PC-3 (cell line): ENCODE measurements at regions not wholly inside any gene's neighbourhood (a gene's known extent, or its start where the extent isn't known, plus 50 kb on each side); places are given as distances from the start of the nearest gene placed in this dataset.

Source experiments
- ATAC-seq: fragments of 200-7000 bp; cut with Tn5 transposase; 2 replicates; pipeline ENCODE4 v1.9.1; 2020; ENCODE audit warnings: mild to moderate bottlenecking, moderate library complexity
- BruUV-seq: library from RNA; stranded (reverse); fragments of 400-500 nt; replicated peaks from 2 replicates; lab custom pipeline; 2021; lab: Mats Ljungman, UMichigan
- CTCF ChIA-PET: fragments of 300-600 bp; sonication (Branson Sonifier 250); formaldehyde crosslinking; loops from one replicate; lab custom pipeline; 2022; ENCODE audit warnings: antibody characterized with exemption; lab: Charles Lee
- POLR2A ChIA-PET: fragments of 300-600 bp; sonication (Branson Sonifier 250); formaldehyde crosslinking; loops from one replicate; lab custom pipeline; 2022; ENCODE audit warnings: antibody characterized with exemption; ENCODE audit not compliant: unreplicated experiment; lab: Charles Lee
- DNase-seq: peaks from one replicate; pipeline ENCODE4 v3.0.0-alpha.2; 2015
- H2AFZ ChIP-seq: fragments of 300-600 bp; sonication (generic); 2 replicates; pipeline ENCODE4 v1.6.0; 2016; ENCODE audit warnings: antibody characterized with exemption, low read length
- H3F3A ChIP-seq: fragments of 300-600 bp; sonication (generic); one replicate; pipeline ENCODE4 v1.6.0; 2017; ENCODE audit warnings: antibody characterized with exemption, low read length, control low read depth, mild to moderate bottlenecking; ENCODE audit not compliant: unreplicated experiment
- H3K27ac ChIP-seq: fragments of 300-600 bp; sonication (generic); 2 replicates; pipeline ENCODE4 v1.5.1; 2016; ENCODE audit warnings: mild to moderate bottlenecking, low read length
- H3K27me3 ChIP-seq: fragments of 300-600 bp; sonication (generic); 2 replicates; pipeline ENCODE4 v1.6.1; 2016; ENCODE audit warnings: low read length, mixed read lengths
- H3K36me3 ChIP-seq: fragments of 300-600 bp; sonication (generic); 2 replicates; pipeline ENCODE4 v1.6.1; 2016; ENCODE audit warnings: low read depth, mixed run types, low read length, mixed read lengths
- H3K4me1 ChIP-seq: fragments of 300-600 bp; sonication (generic); 2 replicates; pipeline ENCODE4 v1.5.1; 2016; ENCODE audit warnings: low read length; ENCODE audit not compliant: insufficient read depth
- H3K4me2 ChIP-seq: fragments of 300-600 bp; sonication (generic); 2 replicates; pipeline ENCODE4 v1.6.0; 2016; ENCODE audit warnings: low read length
- H3K4me3 ChIP-seq: fragments of 300-600 bp; sonication (generic); 2 replicates; pipeline ENCODE4 v1.5.1; 2016; ENCODE audit warnings: mild to moderate bottlenecking, low read length, mixed read lengths
- H3K79me2 ChIP-seq: fragments of 300-600 bp; sonication (generic); 2 replicates; pipeline ENCODE4 v1.6.1; 2017; ENCODE audit warnings: low read length, mixed read lengths
- H3K9ac ChIP-seq: fragments of 300-600 bp; sonication (generic); 2 replicates; pipeline ENCODE4 v1.6.0; 2016; ENCODE audit warnings: mild to moderate bottlenecking, low read length
- H3K9me2 ChIP-seq: fragments of 300-600 bp; sonication (generic); replicated peaks from 2 replicates; pipeline ENCODE4 v1.6.1; 2016; ENCODE audit warnings: mixed run types, low read length, mixed read lengths
- H3K9me3 ChIP-seq: fragments of 300-600 bp; sonication (generic); 2 replicates; pipeline ENCODE4 v1.6.1; 2016; ENCODE audit warnings: low read length, mixed read lengths
- H4K20me1 ChIP-seq: fragments of 300-600 bp; sonication (generic); 2 replicates; pipeline ENCODE4 v1.6.1; 2016; ENCODE audit warnings: low read length, mixed read lengths
- CTCF ChIP-seq: fragments of 300-600 bp; sonication (generic); conservative IDR thresholded peaks from 2 replicates; pipeline ENCODE4 v1.5.1; 2017; ENCODE audit warnings: antibody characterized with exemption, low read depth, mild to moderate bottlenecking, low read length
- EZH2 ChIP-seq: fragments of 300-600 bp; sonication (generic); IDR thresholded peaks from one replicate; pipeline ENCODE4 v1.6.1; 2017; ENCODE audit warnings: antibody characterized with exemption, mild to moderate bottlenecking, low read length; ENCODE audit not compliant: unreplicated experiment
- EZH2phosphoT487 ChIP-seq: fragments of 300-600 bp; sonication (generic); IDR thresholded peaks from 2 replicates; pipeline ENCODE4 v1.6.1; 2018; ENCODE audit warnings: mild to moderate bottlenecking, antibody characterized with exemption, low read length, borderline replicate concordance
- intact Hi-C: fragments of 100-400 bp; cut with micrococcal nuclease; formaldehyde crosslinking; loops from 2 replicates; pipeline ENCODE4 v1.9.0; 2023

DNA sequence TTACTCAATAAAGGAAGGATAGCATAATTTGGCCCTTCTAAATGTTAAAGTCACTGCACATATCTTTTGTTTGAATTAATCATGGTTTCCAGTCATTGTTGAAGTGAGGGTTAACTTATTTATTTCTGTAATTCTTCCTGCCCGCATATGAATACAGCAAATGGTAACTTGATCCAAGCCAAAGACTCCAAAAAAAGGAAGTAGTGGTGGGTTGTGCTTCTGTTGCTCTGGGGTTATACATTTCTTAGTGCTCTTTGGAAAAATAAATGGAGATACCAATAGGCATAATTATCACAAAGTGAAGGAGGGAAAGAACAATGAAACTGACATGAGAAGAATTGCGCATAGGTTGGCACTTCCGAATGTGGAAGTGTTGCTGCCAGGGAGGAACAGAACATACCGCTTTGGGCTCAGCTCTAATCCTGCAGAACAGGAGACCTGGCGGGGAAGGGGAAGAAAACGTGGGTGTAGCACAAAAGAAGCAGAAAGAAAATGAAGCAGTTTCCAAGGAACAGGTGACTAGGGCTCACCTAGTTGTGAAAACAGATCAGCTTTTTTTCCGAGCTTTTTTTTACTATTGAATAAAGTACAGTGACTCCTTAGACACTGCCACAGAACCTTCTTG lies 69.7 kb upstream of the TAF11L2 start:
- Histone ChIP-seq H3K4me1 (no peaks in the 10 kb centered on the region), H3K9me3 (no peaks in the 10 kb centered on the region), H3K36me3 (no peaks in the 10 kb centered on the region), H3K9ac (no peak overlapping the region), H3K9me2 (no peaks in the 10 kb centered on the region), H3K27ac (no peak overlapping the region), H3F3A (no peaks in the 10 kb centered on the region), H4K20me1 (no peaks in the 10 kb centered on the region), H2AFZ (no peak overlapping the region), H3K4me3 (no peak overlapping the region), H3K27me3 (no peaks in the 10 kb centered on the region), H3K79me2 (no peaks in the 10 kb centered on the region), H3K4me2 (no peak overlapping the region)
- TF ChIP-seq EZH2phosphoT487 (no peak), CTCF (no peak), EZH2 (no peak)
- DNase-seq, result no peak
- BruUV-seq, result no TSS peak
- ATAC-seq, result no peak
- ChIA-PET POLR2A (no interaction called here), CTCF (no interaction called here)
- intact Hi-C loops, result no loop called here

DNA sequence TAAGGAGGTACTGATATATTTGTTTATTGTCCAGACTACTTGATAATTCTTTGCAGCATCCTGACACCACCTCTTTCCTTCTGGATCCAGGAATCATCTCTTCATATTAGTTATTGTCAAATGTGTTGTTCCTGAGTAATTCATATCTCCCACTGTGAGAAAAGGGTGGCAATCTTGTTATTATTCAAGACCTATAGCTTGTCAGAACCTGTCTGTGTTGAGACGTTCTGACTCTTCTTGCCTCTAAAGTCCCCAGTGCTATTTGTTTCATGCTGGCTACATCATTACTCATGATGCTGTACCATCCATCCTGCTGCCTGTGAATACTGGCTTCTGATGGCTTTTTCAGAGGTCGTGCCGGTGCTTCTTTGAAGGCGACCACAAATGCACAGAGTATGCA lies 68.7 kb upstream of the TAF11L2 start:
- no peaks in the 10 kb centered on the region for H3K9me3 ChIP-seq
- ChIA-PET POLR2A (no interaction called here), CTCF (no interaction called here)
- H3K79me2 ChIP-seq, result no peaks in the 10 kb centered on the region
- no TSS peak for BruUV-seq
- TF ChIP-seq CTCF (no peak), EZH2 (no peak), EZH2phosphoT487 (no peak)
- DNase-seq (no peak), ATAC-seq (no peak)
- no peaks in the 10 kb centered on the region for H3F3A ChIP-seq
- H4K20me1 ChIP-seq, result no peaks in the 10 kb centered on the region
- H3K4me2 ChIP-seq, result no peak overlapping the region
- no peaks in the 10 kb centered on the region for H3K9me2 ChIP-seq
- H2AFZ ChIP-seq, result no peak overlapping the region
- no peaks in the 10 kb centered on the region for H3K27me3 ChIP-seq
- no peak overlapping the region for H3K27ac ChIP-seq
- H3K4me3 ChIP-seq, result no peak overlapping the region
- no peak overlapping the region for H3K9ac ChIP-seq
- no peaks in the 10 kb centered on the region for H3K4me1 ChIP-seq
- intact Hi-C loops, result no loop called here
- no peaks in the 10 kb centered on the region for H3K36me3 ChIP-seq

GRCh38 chr5:17430241-17430640 lies 67.8 kb upstream of the TAF11L2 start:
- no peaks in the 10 kb centered on the region for H3K9me2 ChIP-seq
- H2AFZ ChIP-seq, result no peak overlapping the region
- no peak for TF ChIP-seq CTCF
- no peak for TF ChIP-seq EZH2phosphoT487
- TF ChIP-seq EZH2, result no peak
- no peaks in the 10 kb centered on the region for H3K4me1 ChIP-seq
- H3F3A ChIP-seq, result no peaks in the 10 kb centered on the region
- no peak overlapping the region for H3K27ac ChIP-seq
- ChIA-PET POLR2A (no interaction called here), CTCF (no interaction called here)
- no peaks in the 10 kb centered on the region for H3K79me2 ChIP-seq
- H3K4me2 ChIP-seq, result no peak overlapping the region
- ATAC-seq (no peak), DNase-seq (no peak)
- H4K20me1 ChIP-seq, result no peaks in the 10 kb centered on the region
- no peaks in the 10 kb centered on the region for H3K9me3 ChIP-seq
- no peaks in the 10 kb centered on the region for H3K36me3 ChIP-seq
- H3K4me3 ChIP-seq, result no peak overlapping the region
- intact Hi-C loops, result no loop called here
- H3K27me3 ChIP-seq, result no peaks in the 10 kb centered on the region
- no peak overlapping the region for H3K9ac ChIP-seq
- no TSS peak for BruUV-seq
